A673 (cell line): ENCODE measurements at regions not wholly inside any gene's neighbourhood (a gene's known extent, or its start where the extent isn't known, plus 50 kb on each side); places are given as distances from the start of the nearest gene placed in this dataset.

ENCODE experiments used
- BruUV-seq: library from RNA; stranded (reverse); fragments of 400-500 nt; replicated peaks from 2 replicates; lab custom pipeline; 2021; lab: Mats Ljungman, UMichigan
- CTCF ChIA-PET: fragments of 300-600 bp; sonication (Branson Sonifier 250); formaldehyde crosslinking; loops from one replicate; lab custom pipeline; 2022; ENCODE audit warnings: antibody characterized with exemption; lab: Charles Lee
- POLR2A ChIA-PET: fragments of 300-600 bp; sonication (Branson Sonifier 250); formaldehyde crosslinking; loops from one replicate; lab custom pipeline; 2022; ENCODE audit warnings: antibody characterized with exemption; ENCODE audit not compliant: low non-redundant PET; lab: Charles Lee
- DNase-seq: peaks from one replicate; pipeline ENCODE4 v3.0.0-alpha.2; 2015; ENCODE audit warnings: low spot score
- H3K27ac ChIP-seq: fragments of 200-600 bp; sonication (generic); 2 replicates; pipeline ENCODE4 v1.5.1; 2016; ENCODE audit warnings: mixed run types, low read depth, mild to moderate bottlenecking, mixed read lengths, antibody characterized with exemption, low read length; ENCODE audit not compliant: poor library complexity, severe bottlenecking
- H3K27me3 ChIP-seq: fragments of 200-600 bp; sonication (generic); replicated peaks from 2 replicates; pipeline ENCODE4 v1.6.1; 2017; ENCODE audit warnings: mixed run types, low read depth, mild to moderate bottlenecking, mixed read lengths, antibody characterized with exemption, low read length; ENCODE audit not compliant: insufficient read depth, poor library complexity
- H3K36me3 ChIP-seq: fragments of 200-600 bp; sonication (generic); 2 replicates; pipeline ENCODE4 v1.6.1; 2016; ENCODE audit warnings: mixed run types, mild to moderate bottlenecking, mixed read lengths, antibody characterized with exemption, low read length; ENCODE audit not compliant: insufficient read depth, poor library complexity, severe bottlenecking
- H3K4me1 ChIP-seq: fragments of 200-600 bp; sonication (generic); 2 replicates; pipeline ENCODE4 v1.6.1; 2017; ENCODE audit warnings: mixed run types, mild to moderate bottlenecking, mixed read lengths, antibody characterized with exemption, low read length; ENCODE audit not compliant: insufficient read depth, poor library complexity, severe bottlenecking
- H3K4me3 ChIP-seq: fragments of 200-600 bp; sonication (generic); 2 replicates; pipeline ENCODE4 v1.5.1; 2016; ENCODE audit warnings: low read depth, mixed run types, mild to moderate bottlenecking, mixed read lengths, low read length; ENCODE audit not compliant: poor library complexity, severe bottlenecking
- H3K9me3 ChIP-seq: fragments of 200-600 bp; sonication (generic); 2 replicates; pipeline ENCODE4 v1.6.1; 2016; ENCODE audit warnings: mixed run types, low read depth, mild to moderate bottlenecking, mixed read lengths, antibody characterized with exemption, low read length; ENCODE audit not compliant: poor library complexity, severe bottlenecking
- CTCF ChIP-seq: fragments of 300-800, 200-600 bp; sonication (generic); conservative IDR thresholded peaks from 2 replicates; pipeline ENCODE4 v1.5.1; 2017; ENCODE audit warnings: low read depth, mild to moderate bottlenecking, antibody characterized with exemption, low read length, moderate library complexity, mixed read lengths
- EZH2 ChIP-seq: fragments of 200-600 bp; sonication (generic); IDR thresholded peaks from 2 replicates; pipeline ENCODE4 v1.6.1; 2017; ENCODE audit warnings: borderline replicate concordance, low read depth, mild to moderate bottlenecking, mixed read lengths, antibody characterized with exemption, low read length; ENCODE audit not compliant: poor library complexity, severe bottlenecking
- intact Hi-C: fragments of 100-400 bp; cut with micrococcal nuclease; formaldehyde crosslinking; loops from one replicate; pipeline ENCODE4 v1.10.0; 2022; ENCODE audit not compliant: unreplicated experiment

- Histone ChIP-seq H3K4me1 (no peaks in the 10 kb centered on the region), H3K27ac (no peak overlapping the region), H3K4me3 (no peak overlapping the region), H3K27me3 (peaks cover 4% of the 10 kb centered on the region), H3K9me3 (no peaks in the 10 kb centered on the region), H3K36me3 (no peaks in the 10 kb centered on the region)
- intact Hi-C loops: no loop called here
- ChIA-PET CTCF (no interaction called here), POLR2A (no interaction called here)
- DNase-seq: no peak
- TF ChIP-seq EZH2: no peak
- no TSS peak for BruUV-seq
Measured at GRCh38 chr22:47232753-47233152, 470.3 kb downstream of the TBC1D22A start.

GRCh38 chr22:47232197-47232596 is 469.7 kb downstream of the TBC1D22A start:
- intact Hi-C loops: no loop called here
- no peak overlapping the region for H3K27ac ChIP-seq
- no peak for TF ChIP-seq CTCF
- TF ChIP-seq EZH2: no peak
- ChIA-PET CTCF (no interaction called here), POLR2A (no interaction called here)
- H3K36me3 ChIP-seq: no peaks in the 10 kb centered on the region
- no peak overlapping the region for H3K4me3 ChIP-seq
- H3K27me3 ChIP-seq: peaks cover 4% of the 10 kb centered on the region
- BruUV-seq: no TSS peak
- H3K9me3 ChIP-seq: no peaks in the 10 kb centered on the region
- H3K4me1 ChIP-seq: no peaks in the 10 kb centered on the region
- no peak for DNase-seq

GRCh38 chr22:47231759-47232158 is 469.3 kb downstream of the TBC1D22A start:
- TF ChIP-seq CTCF (no peak), EZH2 (no peak)
- Histone ChIP-seq H3K4me3 (no peak overlapping the region), H3K36me3 (no peaks in the 10 kb centered on the region), H3K27ac (no peak overlapping the region), H3K27me3 (peaks cover 4% of the 10 kb centered on the region), H3K9me3 (no peaks in the 10 kb centered on the region), H3K4me1 (no peaks in the 10 kb centered on the region)
- no TSS peak for BruUV-seq
- DNase-seq: no peak
- intact Hi-C loops: no loop called here
- POLR2A ChIA-PET: no interaction called here
- CTCF ChIA-PET: no interaction called here

- DNase-seq: no peak
- intact Hi-C loops: no loop called here
- no peak overlapping the region for H3K27ac ChIP-seq
- no peaks in the 10 kb centered on the region for H3K36me3 ChIP-seq
- H3K4me1 ChIP-seq: no peaks in the 10 kb centered on the region
- peaks cover 4% of the 10 kb centered on the region for H3K27me3 ChIP-seq
- ChIA-PET POLR2A (no interaction called here), CTCF (no interaction called here)
- H3K4me3 ChIP-seq: no peak overlapping the region
- TF ChIP-seq EZH2: no peak
- BruUV-seq: no TSS peak
- no peaks in the 10 kb centered on the region for H3K9me3 ChIP-seq
Measured at GRCh38 chr22:47230741-47231140, 468.3 kb downstream of the TBC1D22A start.
